SK-N-MC (cell line): ENCODE measurements at regions not wholly inside any gene's neighbourhood (a gene's known extent, or its start where the extent isn't known, plus 50 kb on each side); places are given as distances from the start of the nearest gene placed in this dataset.

Experiments used
- EZH2 ChIP-seq: fragments of 200-600 bp; sonication (generic); IDR thresholded peaks from one replicate; pipeline ENCODE4 v1.6.1; 2017; ENCODE audit warnings: antibody characterized with exemption
- FOXP2 ChIP-seq: optimal IDR thresholded peaks from 2 replicates; pipeline ENCODE3; 2011; ENCODE audit warnings: mild to moderate bottlenecking, moderate library complexity; ENCODE audit not compliant: insufficient read depth; ENCODE audit errors: extremely low read length, control extremely low read depth
- POLR2AphosphoS5 ChIP-seq: IDR thresholded peaks from 2 replicates; pipeline ENCODE4 v1.6.1; 2012; ENCODE audit warnings: mild to moderate bottlenecking, low read depth, low read length, borderline replicate concordance

DNA sequence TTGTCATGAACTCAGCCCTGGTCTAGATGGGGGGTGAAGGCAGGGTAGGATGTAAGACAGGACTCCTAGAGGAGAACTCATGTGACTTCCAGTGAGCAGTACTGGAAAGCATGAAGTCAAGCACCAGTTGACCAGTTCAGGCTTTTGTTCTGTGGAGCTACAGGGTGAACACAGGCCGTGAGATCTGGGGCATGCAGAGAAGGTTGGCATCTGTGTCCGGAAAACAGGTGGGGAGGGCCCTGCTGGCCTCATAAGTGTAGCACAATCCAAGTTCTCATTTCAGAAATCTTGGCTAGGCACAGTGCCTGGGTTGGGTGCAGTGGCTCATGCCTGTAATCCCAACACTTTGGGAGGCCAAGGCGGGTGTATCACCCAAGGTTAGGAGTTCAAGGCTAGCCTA is 50.9 kb upstream of the SPATS2L start:
- no peak for TF ChIP-seq FOXP2
- no peak for TF ChIP-seq EZH2
- TF ChIP-seq POLR2AphosphoS5 = no peak
